T-helper 1 cell treated with Interleukin-12 subunit alpha and Interleukin-12 subunit beta and Interleukin-4 antibody, amounts not matched to agents 30 ng/mL and 1 ng/mL, for 36 hours (primary cell): ENCODE measurements at regions not wholly inside any gene's neighbourhood (a gene's known extent, or its start where the extent isn't known, plus 50 kb on each side); places are given as distances from the start of the nearest gene placed in this dataset.

ENCODE experiments used
- intact Hi-C: fragments of 100-400 bp; cut with micrococcal nuclease; formaldehyde crosslinking; loops from one replicate; pipeline ENCODE4 v1.15.1; 2024

GRCh38 chr16:64541621-64542020 is 580.2 kb downstream of the CDH11 start:
- intact Hi-C loops = no loop called here

GRCh38 chr16:64540434-64540833 is 581.4 kb downstream of the CDH11 start:
- intact Hi-C loops = no loop called here

GRCh38 chr16:64539811-64540371 is 582.0 kb downstream of the CDH11 start:
- intact Hi-C loops = no loop called here

- intact Hi-C loops = no loop called here
These were observed 587.6 kb downstream of the CDH11 start for GRCh38 chr16:64534180-64534780.

DNA sequence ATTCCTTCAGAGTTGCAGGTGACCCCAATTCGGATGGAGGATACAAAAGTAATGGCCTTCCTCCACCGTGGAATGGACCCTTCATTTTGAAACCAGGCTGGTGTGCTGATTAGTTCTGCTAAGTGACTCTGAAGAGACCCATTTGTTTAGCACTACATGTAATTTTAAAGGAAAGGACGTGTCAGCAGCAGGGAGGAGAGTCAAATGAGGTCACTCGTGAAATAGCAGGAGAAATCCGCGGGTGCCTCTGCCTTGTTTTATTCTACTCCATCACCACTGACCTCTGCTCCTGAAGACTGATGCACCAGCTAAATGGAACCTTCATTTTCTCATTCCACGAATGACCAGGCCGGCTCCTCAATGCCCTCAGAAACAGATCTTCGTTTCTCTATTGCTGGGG is 589.2 kb downstream of the CDH11 start:
- intact Hi-C loops = no loop called here

DNA sequence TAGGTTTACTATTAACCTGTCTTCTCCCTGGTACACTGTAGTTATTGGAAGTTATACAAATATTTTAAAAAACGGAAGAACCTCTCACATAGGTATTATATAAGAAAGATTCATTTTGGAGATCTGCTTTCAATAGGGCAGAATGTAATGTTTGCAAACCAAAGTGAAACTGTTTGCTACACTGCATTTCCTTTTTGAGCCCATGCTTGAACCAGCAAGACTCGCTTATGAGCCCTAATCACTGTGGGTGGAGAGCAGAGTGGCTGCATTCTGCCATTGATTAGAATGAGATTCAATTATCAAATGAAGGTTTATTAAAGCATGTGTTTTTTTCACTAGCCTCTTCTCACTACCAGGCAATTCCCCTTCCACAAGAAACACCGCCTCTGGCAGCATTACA is 589.7 kb downstream of the CDH11 start:
- intact Hi-C loops = no loop called here

DNA sequence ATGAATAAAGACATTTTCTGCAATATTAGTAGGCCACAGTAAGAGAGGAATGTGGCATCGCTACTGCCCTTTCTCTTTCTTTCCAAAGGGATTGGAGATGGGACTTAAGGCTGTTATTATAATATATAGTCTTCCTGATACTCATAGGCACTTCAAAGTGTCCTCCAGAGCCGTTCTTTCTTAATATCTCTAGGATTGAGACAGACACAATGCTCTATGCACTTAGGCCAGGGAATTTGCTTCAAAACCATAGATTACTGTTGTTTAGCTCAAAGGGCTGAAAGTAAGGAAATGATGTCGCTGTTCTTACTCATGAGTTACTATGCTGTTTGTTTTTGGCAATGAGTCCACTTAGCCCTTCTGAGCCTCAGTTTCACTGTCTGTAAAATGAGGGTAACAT is 590.5 kb downstream of the CDH11 start:
- intact Hi-C loops = no loop called here

DNA sequence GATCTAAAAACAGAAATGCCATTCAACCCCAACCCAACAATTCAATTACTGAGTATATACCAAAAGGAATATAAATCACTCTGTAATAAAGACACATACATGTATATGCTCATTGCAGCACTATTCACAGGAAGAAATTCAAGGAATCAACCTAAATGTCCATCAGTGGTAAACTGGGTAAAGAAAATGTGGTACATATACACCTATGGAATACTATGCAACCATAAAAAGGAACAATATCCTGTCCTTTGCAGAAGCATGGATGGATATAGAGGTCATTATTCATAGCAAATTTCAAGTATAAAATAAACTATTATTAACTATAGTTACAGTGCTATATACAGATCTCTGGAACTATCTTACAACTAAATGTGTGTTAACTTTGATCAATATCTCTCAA is 599.3 kb downstream of the CDH11 start:
- intact Hi-C loops = no loop called here

DNA sequence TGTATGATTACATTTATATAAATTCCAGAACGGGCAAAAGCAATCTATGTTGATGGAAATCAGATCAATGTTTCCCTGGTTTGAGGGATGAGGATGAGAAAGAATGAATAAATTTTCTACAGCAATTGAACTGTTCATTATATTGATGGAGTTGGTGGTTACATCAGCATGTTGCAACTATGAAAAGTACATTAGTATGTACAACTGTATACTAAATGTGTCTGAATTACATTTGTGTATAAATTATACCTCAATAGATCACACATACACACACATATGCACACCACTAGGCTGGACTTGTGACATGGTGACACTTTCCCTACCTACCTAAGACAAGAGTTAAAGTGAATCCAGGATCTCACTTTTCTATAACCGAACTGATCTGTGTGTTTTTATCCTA is 608.0 kb downstream of the CDH11 start:
- intact Hi-C loops = no loop called here

GRCh38 chr16:64507240-64508024 is 614.4 kb downstream of the CDH11 start:
- intact Hi-C loops = no loop called here

DNA sequence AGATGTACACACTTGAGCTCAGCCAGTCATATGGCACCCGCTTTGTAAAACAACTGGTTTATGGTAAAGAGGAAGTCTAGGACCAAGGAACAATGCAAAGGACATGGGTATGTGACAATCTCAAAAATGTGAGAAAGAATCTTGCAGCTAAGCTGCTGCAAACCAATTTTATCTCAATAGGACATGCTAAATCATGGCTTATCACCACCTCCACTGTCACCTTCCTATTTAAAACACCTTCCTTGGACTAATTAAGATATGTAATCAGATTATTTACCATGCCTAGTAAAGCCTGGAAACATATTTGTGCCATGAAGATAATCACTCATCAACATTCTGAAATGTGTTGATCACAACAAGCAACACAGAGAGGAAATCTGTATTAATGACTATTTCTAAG is 622.7 kb downstream of the CDH11 start:
- intact Hi-C loops = no loop called here

- intact Hi-C loops = no loop called here
These were observed 623.5 kb downstream of the CDH11 start for GRCh38 chr16:64498363-64498762.

DNA sequence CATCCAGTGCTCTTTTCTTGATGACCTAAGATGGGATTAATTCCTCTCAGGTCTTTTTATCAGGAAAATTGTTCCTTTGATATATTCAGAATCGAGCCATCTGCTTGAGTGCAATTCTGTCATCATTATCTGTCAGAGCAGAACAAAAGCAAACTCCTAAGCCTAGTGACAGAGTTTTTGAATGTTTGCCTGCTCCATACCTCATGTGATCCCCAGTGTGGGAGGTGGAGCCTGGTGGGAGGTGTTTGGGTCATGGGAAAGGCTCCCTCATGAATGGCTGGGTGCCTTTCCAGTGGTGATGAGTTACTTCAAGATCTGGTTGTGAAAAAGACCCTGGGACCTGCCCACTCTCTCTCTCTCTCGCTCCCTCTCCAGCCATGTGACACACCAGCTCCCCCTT is 628.2 kb downstream of the CDH11 start:
- intact Hi-C loops = no loop called here

DNA sequence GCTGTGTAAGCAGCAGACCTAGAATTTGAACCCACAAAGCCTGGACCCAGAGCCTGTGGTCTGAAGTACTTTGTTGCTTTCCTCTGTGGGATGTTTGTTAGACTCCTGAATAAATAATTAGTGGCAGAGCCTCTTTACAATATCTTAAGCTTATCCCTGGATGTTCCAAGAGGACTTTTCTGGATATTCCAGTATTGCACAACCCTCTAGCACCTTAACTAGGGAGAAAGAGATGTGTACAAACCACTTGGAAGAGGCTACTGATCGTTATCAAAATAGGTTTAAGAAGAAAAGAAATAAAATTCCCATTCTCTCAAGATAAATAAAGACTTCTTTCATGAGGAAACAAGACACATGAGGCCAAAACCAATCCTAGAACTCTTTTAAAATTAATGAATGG is 632.4 kb downstream of the CDH11 start:
- intact Hi-C loops = no loop called here

DNA sequence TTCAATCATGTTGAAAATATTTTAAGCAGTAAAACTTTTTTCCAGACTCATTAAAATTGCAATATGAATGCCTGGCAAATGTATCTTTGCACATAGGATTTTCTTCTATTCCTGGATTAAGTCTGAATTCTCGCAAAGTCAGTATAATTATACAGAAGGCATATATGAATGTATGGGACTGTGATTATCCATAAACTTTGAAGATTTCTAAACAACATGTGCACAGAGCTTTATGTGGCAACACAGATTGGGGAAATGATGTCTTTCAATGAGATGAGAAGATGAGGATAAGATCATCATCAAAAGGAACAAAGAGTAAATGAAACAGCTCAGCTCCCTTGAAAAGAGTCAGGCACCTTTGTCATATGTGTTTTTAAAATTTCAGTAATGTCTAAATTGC is 635.3 kb downstream of the CDH11 start:
- intact Hi-C loops = no loop called here

- intact Hi-C loops = no loop called here
These were observed 640.4 kb downstream of the CDH11 start for GRCh38 chr16:64481497-64481896.

- intact Hi-C loops = no loop called here
These were observed 643.5 kb downstream of the CDH11 start for GRCh38 chr16:64478252-64478906.

- intact Hi-C loops = no loop called here
These were observed 646.1 kb downstream of the CDH11 start for GRCh38 chr16:64475627-64476351.

DNA sequence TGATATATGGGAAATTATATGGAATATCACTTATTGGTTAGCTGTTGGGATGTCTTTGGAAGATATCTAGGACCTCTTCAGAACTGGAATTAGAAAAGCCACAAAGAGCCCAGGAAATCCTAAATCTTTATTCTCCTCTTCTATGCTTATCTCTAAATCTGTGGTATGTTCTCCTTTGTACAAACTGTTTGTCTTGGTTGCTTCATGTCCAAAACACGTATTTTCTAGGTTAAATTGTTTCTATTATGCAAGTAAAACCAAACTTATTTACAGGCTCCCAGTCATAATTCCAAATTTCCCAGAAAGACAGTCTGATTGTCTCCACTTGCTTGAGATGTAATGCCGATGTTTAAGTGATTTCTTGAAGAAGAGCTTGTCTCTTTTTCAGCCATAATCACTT is 650.9 kb downstream of the CDH11 start:
- intact Hi-C loops = no loop called here

DNA sequence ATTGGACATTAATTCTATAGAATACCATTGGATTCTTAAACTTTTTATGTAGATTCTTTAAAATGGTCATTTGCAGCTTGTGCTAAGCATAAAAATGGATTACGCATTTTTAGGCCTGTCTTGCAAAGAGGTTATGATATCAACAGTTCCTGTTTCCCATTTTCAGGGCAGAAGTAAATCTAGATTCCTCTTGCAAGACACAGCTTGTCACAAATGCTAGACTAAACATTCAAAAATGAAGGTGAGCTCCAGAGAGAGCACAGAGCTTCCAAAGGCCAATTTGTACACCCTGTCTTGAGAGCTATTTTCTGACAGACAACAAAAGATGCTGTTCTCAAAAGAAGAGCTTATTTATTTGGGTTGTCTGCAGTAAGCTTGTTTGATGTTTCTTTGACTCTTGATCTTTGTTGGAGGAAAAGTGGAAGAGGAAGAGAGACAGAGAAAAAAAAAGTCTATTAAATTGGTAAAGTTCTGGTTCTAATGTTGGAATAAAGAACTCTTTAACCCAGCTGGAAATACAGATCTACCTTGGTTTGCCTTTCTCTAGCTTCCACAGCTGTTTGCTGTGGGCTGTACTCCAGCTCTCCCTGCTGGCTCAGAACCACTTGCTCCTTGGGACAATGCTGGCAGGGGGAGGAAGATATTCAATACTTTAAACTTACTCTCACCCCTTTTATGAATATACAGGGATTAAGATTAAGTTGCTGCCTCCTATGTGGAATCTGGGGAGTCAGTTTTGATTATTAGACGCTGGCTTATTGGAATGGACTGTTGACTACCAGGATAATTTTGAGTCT is 651.8 kb downstream of the CDH11 start:
- intact Hi-C loops = no loop called here

GRCh38 chr16:64469351-64469750 is 652.5 kb downstream of the CDH11 start:
- intact Hi-C loops = no loop called here
